NCI-H1930 (cell line): ENCODE measurements at regions not wholly inside any gene's neighbourhood (a gene's known extent, or its start where the extent isn't known, plus 50 kb on each side); places are given as distances from the start of the nearest gene placed in this dataset.
"Not testable (repeated sequence)": the region's sequence is repeated elsewhere in the genome, so short reads cannot be mapped to it uniquely, and the experiment has no call there.

Experiments
- DNase-seq, 2 experiments: peaks; one replicate each; lab custom pipeline; 2025; lab: John Stamatoyannopoulos, UW

DNA sequence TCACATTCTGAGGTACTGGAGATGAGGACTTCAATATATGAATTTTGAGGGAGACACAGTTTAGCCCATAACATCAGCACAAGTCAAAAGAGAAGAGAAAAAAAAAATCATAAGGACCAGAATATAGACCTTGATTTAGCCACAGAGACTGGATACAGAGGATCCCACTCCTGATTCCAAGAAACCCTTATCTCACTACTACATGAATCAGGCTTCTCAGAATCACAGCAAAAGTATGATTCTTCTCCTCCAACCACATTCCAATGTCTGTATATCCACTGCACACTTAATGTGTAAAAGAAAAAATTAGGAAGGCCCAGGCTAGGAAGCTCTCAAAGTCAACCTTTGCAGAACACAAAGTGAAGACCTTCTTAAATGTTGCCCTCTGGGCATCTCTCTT lies 610.9 kb downstream of the DTWD2 start:
- no peak for DNase-seq

DNA sequence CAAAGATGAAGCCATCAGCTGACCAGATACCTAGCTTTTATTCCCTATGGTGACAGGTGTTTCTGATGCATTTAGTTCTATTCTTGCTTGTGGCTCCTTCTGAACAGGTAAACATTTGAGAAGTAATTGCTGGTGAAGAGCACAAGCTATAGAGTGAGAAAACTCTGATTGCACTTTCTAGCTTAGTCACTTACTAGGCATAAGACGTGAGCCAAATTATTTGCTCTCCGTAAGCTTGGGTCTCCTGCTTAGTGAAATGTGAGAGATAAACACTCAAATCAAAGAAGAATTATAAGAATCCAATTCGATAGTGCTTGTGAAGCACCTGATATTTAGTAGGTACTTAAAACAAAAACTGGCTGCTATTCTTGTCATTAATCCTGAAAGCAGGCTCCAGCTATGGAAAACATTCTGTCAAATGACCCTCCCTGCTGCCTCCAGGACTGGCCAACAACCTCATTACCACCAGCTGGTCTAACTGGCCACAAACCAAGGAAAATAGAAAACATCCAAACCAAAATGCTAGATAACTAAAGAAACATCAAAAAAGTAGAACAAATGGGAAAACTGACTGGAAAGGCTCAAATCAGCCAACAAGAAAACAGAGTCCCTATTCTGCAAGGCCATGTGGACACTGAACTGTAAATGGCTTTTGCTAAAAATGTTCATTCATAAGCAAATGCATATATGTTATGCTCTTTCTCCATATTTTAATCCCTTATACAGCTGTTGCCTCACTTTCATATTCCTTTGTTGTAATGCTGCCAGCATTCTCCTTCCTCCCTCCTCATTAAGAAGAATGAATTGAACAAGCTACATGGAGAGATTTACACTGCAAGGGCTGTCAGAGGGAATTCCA lies 616.1 kb downstream of the DTWD2 start:
- no peak for DNase-seq

DNA sequence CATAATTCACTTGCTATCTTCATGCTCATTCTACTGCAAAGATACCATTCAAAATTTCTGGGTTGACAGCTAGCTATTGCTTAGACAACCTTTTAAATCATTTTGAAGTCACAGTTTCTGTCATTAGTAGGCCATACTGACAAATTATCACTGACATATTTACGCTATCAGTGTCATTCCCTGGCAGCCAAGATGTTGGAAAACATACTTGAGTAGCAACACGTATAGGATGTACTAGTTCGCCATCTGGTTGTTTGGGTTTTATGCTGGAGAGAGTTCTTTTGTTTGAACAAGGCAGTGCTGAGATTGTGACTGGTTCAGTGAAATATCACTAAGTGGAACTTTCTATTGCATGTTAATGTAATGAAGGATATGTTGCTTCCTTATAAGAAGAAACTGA lies 621.9 kb downstream of the DTWD2 start:
- no peak for DNase-seq

DNA sequence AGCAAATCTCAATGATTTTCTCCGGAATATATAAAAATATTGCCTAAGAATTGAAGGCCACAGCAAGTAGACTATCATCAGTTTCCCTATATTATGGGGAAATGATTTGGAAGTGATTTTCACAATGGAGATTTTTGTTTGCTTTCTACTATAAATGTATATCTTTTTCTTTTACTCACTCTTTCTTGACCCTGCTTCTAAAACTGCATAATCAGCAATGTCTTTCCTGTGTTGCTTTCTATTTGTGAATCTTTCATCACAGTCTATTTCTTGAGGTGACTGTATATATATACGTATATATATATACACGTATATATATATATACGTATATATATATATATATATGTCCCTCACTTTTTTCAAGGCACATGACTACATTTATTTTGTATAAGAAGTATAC lies 622.6 kb downstream of the DTWD2 start:
- DNase-seq: no peak

DNA sequence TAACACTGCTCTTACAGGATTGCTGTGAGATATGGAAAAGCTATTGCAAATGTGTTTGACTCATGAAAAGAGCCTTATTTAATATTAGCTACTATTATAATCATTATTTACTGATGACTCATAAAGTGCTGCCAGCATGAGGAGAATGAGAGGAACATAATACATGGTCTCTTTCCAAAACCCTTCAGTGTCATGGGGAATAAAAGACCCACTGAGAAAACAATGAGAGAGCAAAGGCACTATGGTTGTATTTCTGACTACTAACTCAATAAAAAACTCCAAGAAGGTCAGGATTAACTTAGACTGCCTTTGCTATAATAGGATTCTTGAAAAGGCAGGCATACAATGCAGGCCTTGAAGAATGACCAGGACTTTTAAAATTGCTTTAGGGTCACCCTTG lies 633.5 kb downstream of the DTWD2 start:
- DNase-seq: no peak

DNA sequence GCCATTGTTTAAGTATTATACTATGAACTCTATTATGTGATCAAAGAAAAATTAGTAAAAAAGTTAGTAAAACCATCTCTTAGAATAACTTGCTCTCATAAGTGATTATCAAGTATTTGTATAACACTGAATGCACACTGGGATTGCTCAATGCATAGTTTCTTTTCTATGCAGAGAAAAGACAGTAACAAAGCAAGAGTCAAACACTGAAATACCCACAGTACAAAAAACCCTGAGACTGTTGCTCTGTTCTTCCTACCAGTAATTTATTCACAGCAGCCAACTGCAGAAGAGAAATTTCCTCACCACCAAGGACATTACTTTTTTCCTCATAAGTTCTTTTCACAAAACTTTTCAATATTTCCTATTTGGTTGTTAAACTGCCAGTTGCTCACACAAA lies 634.4 kb downstream of the DTWD2 start:
- no peak for DNase-seq

DNA sequence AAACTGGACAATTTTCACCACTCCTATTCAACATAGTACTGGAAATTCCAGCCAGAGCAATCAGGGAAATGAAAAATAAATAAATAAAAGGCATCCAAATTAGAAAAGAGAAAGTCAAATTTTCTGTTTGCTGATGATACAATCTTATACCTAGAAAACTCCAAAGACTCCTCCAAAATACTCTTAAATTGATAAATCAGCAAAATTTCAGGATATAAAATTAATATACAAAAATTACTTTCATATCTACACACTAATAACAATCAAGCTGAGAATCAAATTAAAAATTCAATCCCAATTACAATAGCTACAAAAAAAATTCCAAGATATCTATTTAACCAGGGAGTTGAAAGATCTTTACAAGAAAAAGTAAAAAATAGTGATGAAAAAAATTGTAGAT lies 651.9 kb downstream of the DTWD2 start:
- no peak for DNase-seq

DNA sequence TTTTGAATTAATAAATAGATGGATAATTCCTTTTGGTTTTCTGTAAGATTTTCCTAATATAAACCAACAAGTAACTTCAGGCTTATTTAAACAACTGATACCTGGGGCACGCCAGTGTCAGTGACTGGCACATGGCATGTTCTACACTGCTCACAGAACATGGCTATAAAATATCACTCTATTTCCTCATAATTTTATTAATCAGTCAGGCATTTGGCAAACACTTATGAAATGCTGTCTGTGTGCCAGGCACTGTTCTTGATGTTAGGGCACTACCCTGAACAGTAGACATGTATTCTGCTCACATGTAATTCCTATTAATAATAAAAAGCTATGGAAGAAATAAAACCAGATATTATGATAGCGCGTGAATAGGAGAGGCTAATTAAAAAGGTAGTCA lies 661.0 kb downstream of the DTWD2 start:
- no peak for DNase-seq

DNA sequence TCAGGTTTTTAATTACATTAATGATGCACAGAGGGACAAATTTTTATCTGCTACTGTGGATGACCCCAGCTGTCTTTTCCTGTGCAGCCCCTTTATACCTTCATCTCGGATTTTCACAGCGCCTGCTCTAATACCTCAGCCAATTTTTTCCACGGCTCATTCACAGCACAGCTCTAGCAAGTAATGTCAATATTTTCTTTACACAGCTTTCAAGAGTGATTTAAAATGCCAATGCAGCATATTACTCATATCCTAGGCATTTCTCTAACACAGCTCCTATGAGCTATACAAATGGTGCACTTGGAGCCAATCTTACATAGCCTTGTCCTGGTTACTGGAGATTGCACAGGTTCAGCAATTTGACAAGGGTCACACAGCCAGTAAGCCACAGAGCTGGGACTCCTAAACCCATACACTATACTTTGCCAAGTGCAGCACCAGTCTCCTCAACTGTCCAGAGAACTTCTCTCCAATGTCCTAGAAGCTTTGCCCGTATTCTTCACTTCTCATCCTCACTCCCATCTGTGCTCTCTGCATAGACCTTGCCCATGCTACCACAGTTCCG lies 661.8 kb downstream of the DTWD2 start:
- DNase-seq: no peak

DNA sequence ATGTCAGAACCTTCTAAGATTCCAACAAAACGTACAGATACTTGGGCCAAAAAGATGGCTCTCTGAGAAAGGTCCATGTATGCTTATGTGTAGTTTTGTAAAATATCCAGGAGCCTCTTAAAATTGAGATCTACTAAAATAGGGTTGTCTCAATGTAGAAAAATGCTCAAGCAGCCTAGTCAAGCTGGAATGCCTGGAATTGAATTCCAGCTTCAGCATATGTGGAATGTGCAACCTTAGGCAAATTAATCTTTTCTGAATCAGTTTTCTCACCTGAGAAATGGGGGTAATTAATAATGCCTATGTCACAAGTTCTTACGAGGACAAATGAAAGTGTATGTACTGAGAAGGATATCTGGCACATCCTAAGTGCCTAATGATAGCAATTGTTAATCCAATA lies 662.4 kb downstream of the DTWD2 start:
- DNase-seq: no peak

DNA sequence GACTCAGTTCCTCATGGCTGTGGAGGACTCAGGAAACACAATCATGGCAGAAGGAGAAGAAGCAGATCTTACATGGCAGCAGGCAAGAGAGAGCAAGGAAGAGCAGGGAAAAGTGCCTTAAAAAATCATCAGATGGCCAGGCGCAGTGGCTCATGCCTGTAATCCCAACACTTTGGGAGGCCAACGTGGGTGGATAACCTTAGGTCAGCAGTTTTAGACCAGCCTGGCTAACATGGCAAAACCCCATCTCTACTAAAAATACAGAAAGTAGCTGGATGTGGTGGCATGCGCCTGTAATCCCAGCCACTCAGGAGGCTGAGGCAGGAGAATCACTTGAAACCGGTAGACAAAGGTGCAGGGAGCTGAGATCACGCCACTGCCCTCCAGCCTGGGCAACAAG lies 664.6 kb downstream of the DTWD2 start:
- DNase-seq: not testable (repeated sequence)

DNA sequence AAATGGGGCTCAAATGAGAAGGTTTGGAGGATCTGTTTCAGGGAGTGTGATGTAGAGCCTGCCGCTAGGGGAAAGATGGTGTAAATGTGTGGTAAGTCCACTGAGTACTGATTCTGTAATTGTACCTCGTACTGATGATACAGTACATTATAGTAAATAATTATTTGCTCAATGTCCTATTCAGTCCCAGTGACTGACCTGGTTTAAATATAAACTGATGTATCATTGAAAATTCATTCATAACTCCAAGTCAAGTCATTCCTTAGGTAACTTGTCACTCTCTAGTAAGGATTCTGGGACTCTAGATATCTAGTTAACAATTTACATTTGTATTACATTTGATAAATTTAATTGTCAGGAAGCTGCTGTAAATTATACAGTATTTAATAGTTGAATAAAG lies 667.3 kb downstream of the DTWD2 start:
- no peak for DNase-seq

DNA sequence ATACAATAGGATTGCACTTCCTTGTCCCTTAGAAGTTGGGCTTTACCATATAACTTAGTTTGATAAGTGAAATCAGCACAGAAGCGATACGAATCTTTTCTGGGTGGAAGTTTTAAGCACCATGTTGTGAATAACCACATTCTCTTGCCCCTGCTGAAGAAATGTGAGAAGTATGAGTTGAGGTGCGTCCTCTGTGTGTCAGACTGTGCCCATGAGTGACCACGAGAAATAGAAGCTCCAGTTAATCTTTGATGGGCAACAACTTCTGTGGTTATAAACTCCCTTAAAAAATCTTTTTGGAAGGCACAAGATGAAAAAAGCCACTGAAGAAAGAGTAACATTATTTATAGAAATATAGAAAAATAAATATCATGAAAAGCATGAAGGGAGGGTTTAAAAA lies 668.2 kb downstream of the DTWD2 start:
- DNase-seq: no peak

DNA sequence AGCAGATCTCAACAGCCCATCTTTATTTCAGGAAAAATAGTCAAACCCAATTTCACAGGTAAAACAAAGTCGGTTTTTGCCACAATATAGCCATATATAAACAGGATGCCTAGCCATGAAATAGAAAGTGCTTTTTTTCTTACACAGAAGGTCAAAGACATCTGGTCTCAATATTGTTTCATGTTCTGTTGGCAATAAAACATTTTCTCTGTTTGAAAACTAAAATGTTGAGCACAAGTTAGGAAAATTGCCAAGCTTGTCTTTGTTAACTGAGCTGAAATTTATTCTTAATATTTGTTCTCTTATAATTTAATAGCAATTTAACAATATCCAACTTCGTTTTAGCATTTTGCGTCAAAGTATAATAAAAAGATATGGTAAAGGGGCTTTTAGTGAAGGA lies 673.4 kb downstream of the DTWD2 start:
- DNase-seq: no peak

DNA sequence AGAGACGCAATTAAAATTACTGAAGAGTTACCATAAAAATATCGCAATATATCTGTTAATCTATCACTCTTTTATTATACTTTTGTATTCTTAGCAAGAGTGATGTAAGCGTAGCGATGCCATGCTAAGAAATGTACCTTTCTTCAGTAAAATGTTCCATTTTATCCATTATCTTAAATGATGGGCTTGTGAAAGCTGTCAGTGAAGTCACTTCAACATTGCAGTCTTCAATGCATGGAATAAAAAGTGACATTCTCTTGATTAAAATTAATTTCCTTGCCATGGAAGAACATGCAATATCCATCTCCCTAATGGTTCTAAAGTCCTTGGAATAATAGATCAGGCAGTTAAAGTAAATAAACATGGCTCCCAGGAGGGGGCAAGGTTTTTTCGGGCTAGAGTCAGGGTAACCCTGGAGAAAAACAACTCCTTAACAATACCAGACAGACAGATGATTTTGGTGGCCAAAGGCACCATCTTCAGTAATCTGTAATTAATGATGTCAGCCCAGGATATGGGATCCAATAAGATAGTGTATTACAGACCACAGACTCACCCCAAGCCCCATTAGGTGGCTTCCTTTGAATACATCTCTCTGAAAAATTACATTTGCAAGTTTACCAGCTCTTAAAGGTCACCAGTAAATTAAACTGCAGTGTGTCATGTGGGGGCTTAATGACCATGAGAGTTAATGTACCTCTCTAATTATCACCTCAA lies 677.1 kb downstream of the DTWD2 start:
- DNase-seq: no peak

DNA sequence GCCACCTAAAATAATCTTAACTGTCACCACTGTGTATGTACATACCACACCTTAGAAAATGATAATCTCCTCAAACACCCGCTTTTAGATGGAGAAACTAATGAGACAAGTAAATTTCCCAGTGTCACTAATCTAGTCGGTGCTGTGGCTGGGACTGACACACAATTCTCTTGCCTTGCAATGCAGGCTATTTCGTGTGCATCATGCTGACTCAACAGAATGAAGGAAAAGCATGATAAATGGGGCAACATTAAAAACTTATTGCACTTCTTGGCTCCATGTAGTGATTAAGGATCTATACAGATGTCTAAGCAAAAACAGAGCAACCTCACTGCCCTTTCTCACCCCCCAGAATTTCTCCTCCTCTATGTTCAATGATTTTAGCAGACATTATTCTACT lies 677.9 kb downstream of the DTWD2 start:
- DNase-seq: no peak

DNA sequence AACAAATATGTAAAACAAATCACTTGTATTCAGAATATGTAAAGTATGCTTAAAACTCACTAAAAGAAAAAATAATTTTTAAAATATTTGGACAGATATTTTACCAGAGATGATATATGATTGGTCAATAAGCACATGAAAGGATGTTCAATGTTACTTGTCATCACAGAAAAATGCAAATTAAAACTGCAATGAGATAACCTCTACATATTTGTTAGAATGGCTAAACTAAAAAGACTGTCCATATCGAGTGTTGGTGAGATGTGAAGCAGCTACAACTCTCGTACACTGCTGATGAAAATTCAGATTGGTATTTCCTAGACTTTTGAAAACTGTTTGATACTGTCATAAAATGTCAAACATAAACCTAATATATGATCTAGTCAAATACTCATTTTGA lies 685.1 kb downstream of the DTWD2 start:
- no peak for DNase-seq

DNA sequence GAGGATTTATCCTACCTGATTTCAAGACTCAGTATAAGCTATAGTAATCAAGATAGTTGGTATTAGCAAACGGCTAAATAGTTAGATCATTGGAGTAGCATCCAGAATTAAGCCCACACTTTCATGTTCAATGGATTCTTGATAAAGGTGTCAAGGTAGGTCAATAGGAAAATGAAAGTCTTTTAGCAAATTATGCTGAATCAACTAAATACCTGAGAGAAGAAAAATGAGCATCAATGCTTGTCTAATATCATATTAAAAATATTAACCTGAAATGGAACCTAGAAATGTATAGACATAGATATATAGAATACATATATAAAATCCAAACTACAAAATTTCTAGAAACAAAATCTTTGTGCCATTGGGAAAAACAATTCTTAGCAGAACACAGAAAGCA lies 685.6 kb downstream of the DTWD2 start:
- DNase-seq: no peak

DNA sequence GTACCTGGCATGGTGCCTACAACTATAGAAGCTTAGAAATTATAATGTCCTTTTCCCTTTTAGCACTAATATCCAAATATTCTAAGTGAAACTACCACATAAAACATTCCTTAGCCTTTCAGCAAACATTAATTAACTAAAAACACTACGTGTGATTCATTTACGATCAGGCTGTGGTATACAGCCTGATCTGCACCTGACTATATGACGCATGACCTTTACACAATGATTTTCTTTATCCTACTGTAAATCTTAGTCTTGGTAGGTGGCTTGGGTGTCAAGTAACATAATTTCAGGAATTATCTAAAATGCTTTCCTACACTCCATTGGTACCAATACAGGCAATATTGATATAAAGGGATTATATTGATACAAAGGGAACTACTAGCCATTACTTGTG lies 686.7 kb downstream of the DTWD2 start:
- no peak for DNase-seq

DNA sequence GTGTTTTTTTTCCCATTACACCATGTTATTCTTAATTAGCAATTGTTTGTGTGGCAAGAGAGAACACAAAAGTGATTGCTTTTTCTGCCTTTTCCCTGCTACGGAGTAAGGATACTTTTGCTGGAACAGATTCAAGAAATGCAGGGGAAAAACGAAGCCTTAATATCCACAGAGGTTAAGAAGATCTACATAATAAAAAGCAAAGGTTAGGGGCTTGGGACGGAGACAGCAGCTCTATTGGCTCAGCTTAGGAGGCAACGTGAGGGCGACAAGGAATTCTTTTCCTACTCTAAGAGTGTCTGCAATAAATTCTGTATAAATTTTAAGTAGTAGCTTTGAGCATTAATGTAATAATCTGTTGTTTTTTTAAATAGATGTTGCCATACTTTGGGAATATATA lies 693.3 kb downstream of the DTWD2 start:
- DNase-seq: no peak

DNA sequence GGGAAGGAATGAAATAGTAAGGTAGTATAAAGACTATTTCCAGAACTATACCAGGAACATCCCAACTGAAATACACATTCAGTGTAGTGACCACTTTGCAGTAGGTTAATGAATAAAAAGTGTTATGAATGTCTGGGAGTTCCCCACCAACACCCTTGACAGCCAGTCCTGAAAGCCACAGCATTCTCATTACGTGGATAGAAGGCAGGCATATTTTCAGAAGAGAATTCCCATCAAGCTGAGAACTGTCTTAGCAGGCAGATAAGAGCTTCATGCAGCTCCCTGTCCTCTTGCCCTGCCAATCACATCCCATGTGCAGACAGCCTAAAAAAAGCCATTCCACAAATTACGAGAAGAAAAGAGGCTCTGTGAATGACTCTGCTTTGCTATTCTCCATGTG lies 695.0 kb downstream of the DTWD2 start:
- DNase-seq: no peak

DNA sequence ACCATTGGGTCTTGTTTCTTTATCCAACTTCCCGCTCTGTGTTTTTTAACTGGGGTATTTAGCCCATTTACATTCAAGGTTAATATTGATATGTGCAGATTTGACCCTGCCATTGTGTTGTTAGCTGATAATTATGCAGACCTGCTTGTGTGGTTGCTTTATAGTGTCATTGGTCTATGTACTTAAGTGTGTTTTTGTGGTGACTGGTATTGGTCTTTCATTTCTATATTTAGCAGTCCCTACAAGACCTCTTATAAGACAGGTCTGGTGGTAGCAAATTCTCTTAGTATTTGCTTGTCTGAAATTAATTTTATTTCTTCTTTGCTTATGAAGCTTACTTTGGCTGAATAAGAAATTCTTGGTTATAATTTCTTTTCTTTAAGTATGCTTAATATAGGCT lies 698.1 kb downstream of the DTWD2 start:
- DNase-seq: no peak

DNA sequence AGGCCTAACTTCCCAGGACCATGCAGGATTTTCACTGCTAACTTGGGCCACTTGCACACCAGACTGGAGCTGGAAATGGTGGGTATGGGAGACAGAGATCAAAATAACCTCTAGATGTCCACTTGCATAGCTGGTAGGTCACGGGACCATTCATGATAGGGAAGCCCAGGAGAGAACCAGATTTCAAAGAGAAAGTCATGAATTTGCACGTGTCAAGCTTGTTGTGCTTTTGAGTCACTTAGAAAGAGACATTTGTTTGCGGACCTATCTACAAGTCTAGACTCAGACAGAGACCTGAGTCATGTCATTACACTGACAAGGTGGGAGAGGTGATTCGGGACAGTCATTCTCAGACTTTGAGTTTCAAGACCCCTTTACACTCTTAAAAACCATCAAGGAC lies 704.1 kb downstream of the DTWD2 start:
- not testable (repeated sequence) for DNase-seq
